Fibroblast of lung (primary cell): ENCODE measurements at regions not wholly inside any gene's neighbourhood (a gene's known extent, or its start where the extent isn't known, plus 50 kb on each side); places are given as distances from the start of the nearest gene placed in this dataset.

Experiments
- CTCF ChIP-seq, 2 donors: IDR thresholded peaks in 1 of 2; conservative IDR thresholded peaks in 1 of 2; 1 replicate in 1 of 2; 2 replicates in 1 of 2; pipeline ENCODE4 v1.5.1; 2011 to 2012; ENCODE audit warnings: low read length in 2 of 2, control low read depth in 1 of 2, inconsistent platforms in 1 of 2, low read depth in 1 of 2, mild to moderate bottlenecking in 1 of 2
- EZH2 ChIP-seq: IDR thresholded peaks from 2 replicates; pipeline ENCODE4 v1.5.1; 2012; ENCODE audit warnings: low read length, control low read depth, mild to moderate bottlenecking; ENCODE audit errors: missing control alignments

GRCh38 chr18:24817587-24818371 is 357.3 kb downstream of the HRH4 start:
- TF ChIP-seq CTCF (conservative IDR thresholded peaks at IDR 0.05 in 1 of 2, IDR thresholded peaks at IDR 0.05 in 1 of 2; ENCODE audit: low read depth in 1 of 2, low read length in 2 of 2), result no peak
- TF ChIP-seq EZH2, result no peak
